Left cardiac atrium (tissue), 4 donors: ENCODE measurements at regions not wholly inside any gene's neighbourhood (a gene's known extent, or its start where the extent isn't known, plus 50 kb on each side); places are given as distances from the start of the nearest gene placed in this dataset.
A peak's percentile ranks its signal among the peaks of the same experiment; 100 is the strongest.

Experiments
- ATAC-seq, 2 donors: fragments of 200-7000 bp; cut with Tn5 transposase; one replicate each; pipeline ENCODE4 v1.9.1; 2020; ENCODE audit warnings: mild to moderate bottlenecking in 2 of 2, moderate library complexity in 2 of 2
- DNase-seq: peaks from one replicate; pipeline ENCODE4 v3.0.0-alpha.2; 2020
- intact Hi-C, 2 donors: fragments of 100-400 bp; cut with DNase I; formaldehyde crosslinking; loops; one replicate each; pipeline versions ENCODE4 v1.14.1 to v1.15.1; 2022 to 2023
- donor health status: DM: no; HTN: yes; CAD: no.
- donor health status: DM: no; HTN: yes; CAD: no; lungs with severe emphysema.
- donor health status: DM: yes; HTN: yes; CAD: no.
- donor health status: Dilated cardiomyopathy.

DNA sequence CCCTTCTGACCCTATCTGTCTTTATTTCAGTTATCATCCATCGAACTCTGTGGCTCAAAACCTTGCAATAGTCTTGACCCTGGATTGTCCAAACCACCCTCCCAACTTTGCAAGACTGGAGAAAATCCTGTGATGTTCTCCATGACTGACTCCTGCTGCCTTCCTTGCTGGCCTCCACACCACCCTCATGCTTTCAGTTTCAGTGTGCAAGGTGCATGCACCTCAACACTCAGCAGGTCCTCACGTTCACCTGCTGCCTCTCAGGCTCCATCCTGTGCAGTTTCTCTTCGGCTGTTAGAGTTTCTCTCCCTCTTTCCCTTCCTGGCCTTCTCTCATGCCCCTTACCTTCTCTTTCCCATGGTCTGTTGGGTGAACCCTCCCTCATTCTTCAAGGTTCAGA lies 59.4 kb upstream of the ASIC2 start:
- ATAC-seq = no peak

DNA sequence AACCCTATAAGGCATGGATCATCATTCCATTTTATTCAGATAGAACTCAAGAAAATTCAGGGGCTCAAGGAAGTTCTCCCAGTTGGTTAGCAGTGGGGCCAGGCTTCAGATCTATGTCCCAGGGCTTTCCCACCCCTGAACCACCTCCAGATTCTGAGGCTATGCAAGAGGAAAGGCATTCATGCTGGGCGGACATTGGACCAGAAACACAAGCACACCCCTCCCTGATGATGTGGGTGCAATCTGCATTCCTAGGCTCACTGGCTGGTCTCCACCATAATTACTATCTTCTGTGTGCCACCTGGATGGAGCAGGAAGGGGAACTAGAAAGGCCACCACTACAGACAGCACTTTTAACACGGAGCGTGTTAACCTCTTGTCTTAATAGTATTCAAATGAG lies 63.2 kb upstream of the ASIC2 start:
- intact Hi-C loops = no loop called here
- DNase-seq = no peak
- ATAC-seq = no peak

More for the DNA sequence above, 59.4 kb upstream of the ASIC2 start:
- no peak for DNase-seq
- intact Hi-C loops = no loop called here

DNA sequence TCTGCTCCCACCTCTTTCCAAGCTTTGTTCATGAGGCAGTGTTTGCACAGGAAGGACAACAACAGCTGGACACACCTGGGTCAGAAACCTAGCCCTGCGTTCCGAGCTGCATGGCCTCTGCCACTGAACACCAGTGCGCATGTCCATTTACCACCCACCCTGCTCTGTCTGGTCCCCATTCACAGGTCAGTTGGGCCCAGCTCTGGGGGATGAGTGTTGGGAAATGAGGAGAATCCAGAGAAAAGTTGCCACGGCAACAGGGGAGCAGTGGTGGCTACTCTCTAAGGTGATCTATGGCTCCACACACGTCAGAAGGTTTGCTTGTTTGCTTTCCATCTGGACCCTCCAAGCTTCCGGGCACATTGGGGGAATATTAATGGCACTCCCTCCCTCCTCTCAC lies 70.4 kb upstream of the ASIC2 start:
- ATAC-seq = no peak
- no peak for DNase-seq

DNA sequence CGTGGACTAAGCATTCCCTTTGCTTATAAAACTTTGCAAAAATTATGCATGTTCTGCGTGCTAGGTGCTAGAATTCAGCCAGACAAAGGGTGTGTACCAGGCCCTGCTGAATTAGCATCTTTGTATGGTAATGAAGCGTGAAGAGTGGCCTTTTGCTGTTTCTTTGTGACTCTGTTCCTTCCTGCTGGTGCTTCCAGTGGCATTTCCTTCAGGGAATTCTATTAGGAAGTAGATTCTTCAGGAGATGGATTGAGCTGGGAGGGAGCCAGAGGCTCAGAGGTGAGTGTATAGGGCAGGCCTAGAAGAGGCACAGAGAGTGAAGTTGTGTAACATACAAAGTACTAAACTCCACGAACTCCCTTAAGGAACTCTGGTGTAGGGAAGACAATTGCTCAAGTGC lies 73.9 kb upstream of the ASIC2 start:
- intact Hi-C loops = no loop called here
- DNase-seq = no peak
- no peak for ATAC-seq

More for the DNA sequence above, 70.4 kb upstream of the ASIC2 start:
- intact Hi-C loops = no loop called here

DNA sequence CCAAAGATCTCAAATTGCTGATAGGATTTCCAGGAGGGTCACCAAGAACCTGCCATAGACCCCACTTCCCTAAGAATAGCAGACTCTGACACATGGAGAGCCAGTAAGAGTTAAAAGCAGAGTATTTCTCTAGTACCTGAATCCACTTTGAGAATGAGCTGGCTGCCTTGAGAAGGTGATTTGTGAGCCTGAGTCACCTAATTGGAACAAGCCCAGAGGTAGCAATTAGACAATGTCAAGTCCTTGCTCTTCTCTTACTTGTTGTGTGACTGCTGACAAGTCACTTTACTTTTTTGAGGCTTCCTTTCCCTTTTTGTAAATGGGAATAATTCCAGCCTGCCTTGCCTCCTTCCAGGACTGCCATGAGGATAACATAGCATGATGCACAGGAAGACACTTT lies 76.1 kb upstream of the ASIC2 start:
- DNase-seq = no peak
- ATAC-seq = no peak
- intact Hi-C loops = no loop called here

GRCh38 chr17:33369876-33370275 lies 76.8 kb upstream of the ASIC2 start:
- DNase-seq (no peak), ATAC-seq (no peak)
- intact Hi-C loops = no loop called here

GRCh38 chr17:33370401-33370800 lies 77.3 kb upstream of the ASIC2 start:
- intact Hi-C loops = no loop called here
- DNase-seq = no peak
- no peak for ATAC-seq

GRCh38 chr17:33371377-33371776 lies 78.3 kb upstream of the ASIC2 start:
- no peak for ATAC-seq
- intact Hi-C loops = no loop called here
- no peak for DNase-seq

DNA sequence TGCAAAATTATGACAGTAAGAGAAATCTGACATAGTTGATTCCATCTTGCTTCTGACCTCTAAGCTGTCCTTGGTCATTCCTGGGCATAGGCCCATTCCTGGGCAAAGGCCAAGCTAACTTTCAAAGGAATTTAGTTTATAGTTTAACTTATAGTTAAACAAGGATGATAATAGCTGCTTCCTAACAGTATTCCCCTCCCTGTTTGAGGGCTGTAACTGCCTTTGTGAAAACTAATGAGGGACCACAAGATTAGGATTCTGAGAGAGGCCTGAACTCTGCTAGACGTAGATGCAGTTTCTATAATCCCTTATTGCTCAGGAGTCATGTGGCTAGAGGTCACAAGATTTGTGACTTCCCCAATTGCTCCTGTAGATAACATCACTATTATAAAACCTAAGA lies 80.2 kb upstream of the ASIC2 start:
- intact Hi-C loops = no loop called here
- ATAC-seq (no peak), DNase-seq (no peak)

GRCh38 chr17:33375103-33375502 lies 82.0 kb upstream of the ASIC2 start:
- no peak for DNase-seq
- no peak for ATAC-seq
- intact Hi-C loops = no loop called here

- ATAC-seq (no peak), DNase-seq (no peak)
- intact Hi-C loops = no loop called here
Measured at GRCh38 chr17:33375783-33376182, 82.7 kb upstream of the ASIC2 start.

DNA sequence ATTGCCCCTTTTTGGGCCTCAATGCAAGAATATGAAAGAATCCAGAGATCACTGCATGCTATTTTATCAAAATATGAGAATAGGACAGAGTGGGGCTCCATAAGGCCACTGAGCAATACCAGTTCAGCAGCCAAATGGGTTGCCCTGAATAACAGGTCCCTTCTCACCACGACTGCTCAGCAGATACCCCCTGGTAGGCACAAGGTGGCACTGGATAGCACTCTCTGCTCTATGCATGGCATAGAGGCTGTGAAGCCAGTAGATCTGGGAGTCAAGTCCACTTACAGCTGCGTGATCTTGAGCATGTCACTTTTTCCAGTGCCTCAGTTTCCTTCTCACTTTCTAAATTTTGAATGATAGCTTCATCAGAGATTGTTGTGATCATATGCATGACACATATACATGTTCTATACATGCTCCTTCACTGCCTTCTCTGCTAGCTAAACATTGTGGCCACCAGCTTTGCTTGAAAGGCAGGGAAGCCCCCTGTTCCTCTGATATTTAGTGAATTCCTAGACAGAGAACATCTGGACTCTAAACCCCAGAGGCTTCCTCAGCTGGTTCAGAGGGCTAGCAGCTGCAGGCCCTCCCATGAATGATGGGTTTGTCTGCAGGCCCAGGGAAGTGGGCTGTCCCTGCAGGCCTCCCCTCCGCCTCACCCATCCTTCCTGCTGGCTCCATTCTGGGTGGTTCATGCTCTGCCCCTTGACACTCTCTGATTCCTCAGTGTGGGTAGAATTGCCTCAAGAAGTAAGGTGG lies 84.9 kb upstream of the ASIC2 start:
- no peak for ATAC-seq

DNA sequence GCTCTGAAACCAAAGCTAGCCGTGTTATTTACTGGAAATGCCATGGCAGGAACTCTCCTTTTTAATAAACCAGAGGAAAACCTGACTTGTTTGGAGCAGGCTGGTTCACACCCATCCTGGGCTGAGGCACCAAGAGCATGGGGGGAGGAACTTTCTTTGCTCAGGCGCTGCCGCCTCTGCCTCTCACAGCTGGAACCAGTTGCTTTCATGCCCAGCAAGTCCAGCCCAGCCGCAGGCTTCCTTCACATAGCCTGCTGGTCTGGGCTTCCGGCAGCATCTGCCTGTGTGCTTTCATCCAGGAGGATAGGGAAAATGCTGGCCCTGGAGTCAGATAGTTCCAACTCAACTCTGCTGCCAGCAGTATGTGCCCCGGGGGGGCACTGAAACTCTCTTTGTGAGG lies 88.1 kb upstream of the ASIC2 start:
- intact Hi-C loops = no loop called here
- no peak for DNase-seq
- peak in 1 of 2 donors; percentile 65 for ATAC-seq

More for the DNA sequence above, 84.9 kb upstream of the ASIC2 start:
- intact Hi-C loops = no loop called here
- DNase-seq = no peak

DNA sequence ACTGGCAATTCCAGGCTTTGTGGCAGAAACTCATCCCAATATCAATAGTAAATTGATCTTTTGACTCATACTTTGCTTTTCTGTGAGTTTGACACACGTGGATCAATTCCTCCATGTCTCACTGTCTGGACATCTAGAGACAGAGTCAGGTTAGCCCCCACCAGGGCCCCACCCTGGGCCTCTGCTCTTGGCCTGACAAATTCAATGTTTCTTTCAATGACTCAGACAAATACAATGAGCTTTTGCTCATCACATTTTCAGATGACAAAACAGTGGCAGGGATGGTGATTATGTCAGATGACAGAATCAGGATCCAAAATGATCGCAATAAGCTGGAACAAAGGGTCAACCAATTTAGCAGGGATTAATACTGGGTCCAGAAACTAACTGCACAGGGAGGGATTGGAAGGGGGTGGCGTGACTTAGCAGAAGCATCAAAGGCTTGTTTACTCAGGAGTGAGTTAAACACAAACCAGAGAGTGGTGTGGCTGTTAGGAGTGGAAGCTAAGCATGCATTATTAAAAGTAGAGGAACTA lies 90.5 kb upstream of the ASIC2 start:
- ATAC-seq = no peak
- intact Hi-C loops = no loop called here
- DNase-seq = no peak

DNA sequence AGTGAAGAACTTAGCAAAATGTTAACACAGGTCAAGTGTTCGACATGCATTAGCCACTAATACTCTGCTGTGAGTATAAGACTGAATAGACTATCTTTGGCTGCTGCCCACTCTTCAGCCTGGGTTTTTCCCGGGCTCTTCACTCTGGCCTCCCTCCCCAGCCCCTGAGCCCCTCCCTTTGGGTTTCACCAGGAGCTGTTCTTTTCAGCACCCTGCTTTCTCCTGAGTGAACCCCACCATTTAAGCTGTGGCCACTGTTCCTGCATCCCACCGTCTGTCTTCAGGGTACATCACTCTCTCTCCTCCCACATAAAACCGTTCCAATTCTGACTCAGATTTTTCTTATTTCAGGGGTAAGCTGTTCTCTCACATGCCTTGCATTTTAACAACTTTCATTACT lies 92.0 kb upstream of the ASIC2 start:
- no peak for ATAC-seq
- intact Hi-C loops = no loop called here
- no peak for DNase-seq

GRCh38 chr17:33385713-33386112 lies 92.6 kb upstream of the ASIC2 start:
- intact Hi-C loops = no loop called here
- ATAC-seq (no peak), DNase-seq (no peak)

DNA sequence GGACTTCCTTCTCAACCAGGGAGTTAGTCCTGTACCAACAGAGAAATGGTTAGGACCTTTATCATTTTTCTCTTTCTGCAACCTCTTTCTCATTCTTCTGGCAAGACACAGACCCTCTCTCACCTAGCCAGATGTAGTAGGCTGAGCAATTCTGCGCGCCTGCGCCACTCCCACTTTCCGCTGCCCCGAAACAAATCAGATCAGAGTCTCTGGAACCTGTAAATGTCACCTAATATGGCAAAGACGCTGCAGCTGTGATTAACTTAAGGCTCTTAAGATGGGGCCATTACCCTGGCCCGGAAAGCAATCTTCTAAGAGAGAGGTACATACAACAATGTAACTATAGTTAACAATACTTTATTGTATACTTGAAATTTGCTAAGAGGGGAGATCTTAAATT lies 94.3 kb upstream of the ASIC2 start:
- ATAC-seq (no peak), DNase-seq (no peak)
- intact Hi-C loops = no loop called here

DNA sequence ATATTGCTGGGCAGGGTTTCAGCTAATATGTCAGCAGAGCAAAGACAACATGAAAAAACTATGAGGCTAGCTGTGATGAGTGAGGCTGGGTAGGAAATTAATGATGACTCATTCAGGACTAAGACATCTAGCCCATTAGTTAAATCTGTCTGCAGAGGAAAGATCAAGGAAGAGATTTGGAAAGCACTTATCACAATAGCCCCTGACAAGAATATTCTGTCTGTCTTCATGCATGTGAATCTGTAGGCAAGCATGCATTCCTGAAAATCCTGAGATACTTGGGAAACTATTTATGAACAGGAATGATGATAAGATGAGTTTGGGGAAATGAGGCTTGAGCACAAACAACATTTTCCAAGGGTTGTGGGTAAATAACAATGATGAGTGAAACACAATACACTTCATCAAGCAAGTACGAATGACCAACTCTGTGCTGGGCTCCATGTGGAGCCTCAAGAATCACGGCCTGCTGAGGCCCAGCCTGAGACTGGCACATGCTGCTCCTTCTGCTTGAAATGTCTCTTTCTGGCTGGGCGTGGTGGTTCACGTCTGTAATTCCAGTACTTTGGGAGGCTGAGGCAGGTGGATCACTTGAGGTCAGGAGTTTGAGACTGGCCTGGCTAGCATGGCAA lies 96.5 kb upstream of the ASIC2 start:
- DNase-seq (no peak), ATAC-seq (peak in 1 of 2 donors; percentile 81)
- intact Hi-C loops = no loop called here

- no peak for DNase-seq
- intact Hi-C loops = no loop called here
- ATAC-seq = no peak
Measured at GRCh38 chr17:33390479-33391176, 97.5 kb upstream of the ASIC2 start.

DNA sequence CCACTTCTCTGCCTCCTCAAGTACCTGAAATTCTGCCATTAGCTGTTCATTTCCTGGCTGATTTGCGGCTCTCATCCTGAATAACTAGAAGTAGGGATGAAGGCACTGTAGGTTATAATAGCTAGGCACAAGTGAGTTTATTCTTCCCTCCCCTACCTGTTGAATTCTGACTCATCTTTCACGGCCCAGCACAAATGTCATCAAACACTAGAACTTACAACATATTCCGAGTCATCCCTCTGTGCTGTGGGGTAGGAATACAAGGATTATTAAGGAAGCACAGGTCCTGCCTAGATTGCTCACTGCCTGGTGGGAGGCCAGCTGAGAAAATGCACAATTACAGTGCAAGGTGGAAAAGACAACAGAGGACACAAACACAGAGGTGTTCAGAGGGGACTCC lies 103.7 kb upstream of the ASIC2 start:
- intact Hi-C loops = no loop called here
- ATAC-seq = no peak
- no peak for DNase-seq
